ENCODE measurements at regions not wholly inside any gene's neighbourhood (a gene's known extent, or its start where the extent isn't known, plus 50 kb on each side); places are given as distances from the start of the nearest gene placed in this dataset.
"Not testable (repeated sequence)": the region's sequence is repeated elsewhere in the genome, so short reads cannot be mapped to it uniquely, and the experiment has no call there.

- DNase-seq, result no peak
These were observed 81.1 kb upstream of the TRIM24 start for GRCh38 chr7:138378741-138379559.

DNA sequence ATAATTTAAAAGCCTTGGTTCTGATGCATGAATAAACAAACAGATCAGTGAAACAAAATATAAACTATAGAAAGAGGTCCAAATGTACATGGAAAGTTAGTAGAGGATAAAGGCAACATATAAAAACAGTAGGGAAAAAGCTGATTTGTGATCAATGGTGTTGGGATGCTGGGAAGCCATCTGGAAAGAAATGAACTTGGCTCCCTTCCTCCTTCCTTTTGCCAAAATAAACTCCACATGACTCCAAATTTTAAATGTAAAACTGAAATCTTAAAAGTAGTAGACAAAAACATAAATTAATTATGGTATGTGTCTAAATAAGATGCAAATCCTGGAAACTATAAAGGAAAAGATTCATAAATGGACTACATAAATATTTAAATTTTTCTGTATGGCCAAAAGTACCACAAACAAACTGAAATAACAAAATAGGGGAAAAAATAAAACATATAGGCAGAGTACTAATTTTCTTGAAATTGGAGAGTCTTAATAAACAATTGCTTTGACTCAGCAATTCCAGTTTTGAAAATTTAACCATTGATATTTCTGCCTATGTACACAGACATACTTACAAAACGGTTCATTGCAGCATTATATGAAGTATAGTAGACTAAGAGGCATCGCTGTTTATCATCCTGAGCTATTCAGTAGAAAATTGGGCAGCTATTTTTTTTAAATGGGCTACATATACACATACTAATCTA, 77.0 kb upstream of the TRIM24 start:
- peak; percentile 22 for DNase-seq

DNA sequence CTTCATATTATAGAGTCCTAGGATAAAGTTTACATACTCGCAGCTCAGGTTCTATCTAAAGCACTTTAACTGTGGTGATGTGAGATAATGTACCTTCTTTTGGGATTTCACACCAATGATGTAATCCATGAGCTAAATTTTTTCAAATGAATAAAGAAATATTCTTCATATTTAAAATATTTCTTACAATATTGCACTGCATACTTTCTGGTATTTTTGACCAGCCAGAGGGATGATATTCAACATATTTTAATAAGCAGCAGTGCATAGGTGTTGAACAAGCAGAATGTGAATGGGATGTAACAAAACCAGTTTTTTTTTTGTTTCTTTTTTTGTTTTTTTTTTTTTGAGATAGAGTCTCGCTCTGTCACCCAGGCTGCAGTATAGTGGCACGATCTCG, 73.2 kb upstream of the TRIM24 start:
- no peak for DNase-seq

- no peak for DNase-seq
These were observed 72.1 kb upstream of the TRIM24 start for GRCh38 chr7:138387755-138388475.

GRCh38 chr7:138388673-138389491, 71.2 kb upstream of the TRIM24 start:
- DNase-seq, result no peak

DNA sequence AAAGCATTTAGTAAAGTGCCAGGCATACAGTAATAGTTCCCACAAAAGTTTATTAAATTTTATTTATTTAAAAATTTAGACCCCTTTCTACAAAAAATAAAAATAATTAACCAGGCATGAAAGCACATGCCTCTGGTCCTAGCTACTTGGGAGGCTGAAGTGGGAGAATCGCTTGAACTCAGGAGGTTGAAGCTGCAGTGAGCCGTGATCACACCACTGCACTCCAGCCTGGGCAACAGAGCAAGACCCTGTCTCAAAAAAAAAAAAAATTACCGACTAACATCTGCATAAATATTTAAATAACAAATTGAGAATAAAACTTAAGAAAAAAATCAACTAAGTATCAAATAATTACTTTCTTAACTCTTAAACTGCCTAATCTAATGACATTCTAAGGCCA, 64.3 kb upstream of the TRIM24 start:
- DNase-seq, result no peak

- peak; percentile 16 for DNase-seq
These were observed 63.6 kb upstream of the TRIM24 start for GRCh38 chr7:138396251-138397070.

GRCh38 chr7:138397071-138397433, 63.0 kb upstream of the TRIM24 start:
- DNase-seq, result not testable (repeated sequence)

GRCh38 chr7:138398857-138399256, 61.2 kb upstream of the TRIM24 start:
- DNase-seq, result no peak

GRCh38 chr7:138400400-138400886, 59.6 kb upstream of the TRIM24 start:
- DNase-seq, result no peak

GRCh38 chr7:138402749-138403148, 57.3 kb upstream of the TRIM24 start:
- no peak for DNase-seq

- no peak for DNase-seq
These were observed 54.6 kb upstream of the TRIM24 start for GRCh38 chr7:138405496-138405895.

- DNase-seq, result no peak
These were observed 52.3 kb upstream of the TRIM24 start for GRCh38 chr7:138407792-138408191.
